ENCODE measurements at regions not wholly inside any gene's neighbourhood (a gene's known extent, or its start where the extent isn't known, plus 50 kb on each side); places are given as distances from the start of the nearest gene placed in this dataset.
"Not testable (repeated sequence)": the region's sequence is repeated elsewhere in the genome, so short reads cannot be mapped to it uniquely, and the experiment has no call there.

- H3K36me3 ChIP-seq: no peaks in the 10 kb centered on the region
- DNase-seq (no peak), ATAC-seq (no peak)
- H3K27me3 ChIP-seq: no peaks in the 10 kb centered on the region
- intact Hi-C loops (cut with DNase I): no loop called here
- H3K27ac ChIP-seq: no peak overlapping the region
- H3K9me3 ChIP-seq: peaks cover 0 to 36% (median 10%) of the 10 kb centered on the region in 12 donors
- no peaks in the 10 kb centered on the region for H3K4me1 ChIP-seq
- WGBS, 4 donors: 70 to 86% (median 81%) methylated on average over 8 of the region's 8 CpGs
- TF ChIP-seq, protein P1, sequence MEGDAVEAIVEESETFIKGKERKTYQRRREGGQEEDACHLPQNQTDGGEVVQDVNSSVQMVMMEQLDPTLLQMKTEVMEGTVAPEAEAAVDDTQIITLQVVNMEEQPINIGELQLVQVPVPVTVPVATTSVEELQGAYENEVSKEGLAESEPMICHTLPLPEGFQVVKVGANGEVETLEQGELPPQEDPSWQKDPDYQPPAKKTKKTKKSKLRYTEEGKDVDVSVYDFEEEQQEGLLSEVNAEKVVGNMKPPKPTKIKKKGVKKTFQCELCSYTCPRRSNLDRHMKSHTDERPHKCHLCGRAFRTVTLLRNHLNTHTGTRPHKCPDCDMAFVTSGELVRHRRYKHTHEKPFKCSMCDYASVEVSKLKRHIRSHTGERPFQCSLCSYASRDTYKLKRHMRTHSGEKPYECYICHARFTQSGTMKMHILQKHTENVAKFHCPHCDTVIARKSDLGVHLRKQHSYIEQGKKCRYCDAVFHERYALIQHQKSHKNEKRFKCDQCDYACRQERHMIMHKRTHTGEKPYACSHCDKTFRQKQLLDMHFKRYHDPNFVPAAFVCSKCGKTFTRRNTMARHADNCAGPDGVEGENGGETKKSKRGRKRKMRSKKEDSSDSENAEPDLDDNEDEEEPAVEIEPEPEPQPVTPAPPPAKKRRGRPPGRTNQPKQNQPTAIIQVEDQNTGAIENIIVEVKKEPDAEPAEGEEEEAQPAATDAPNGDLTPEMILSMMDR (IDR thresholded peaks at IDR 0.05): no peak
- TF ChIP-seq POLR2A (IDR thresholded peaks at IDR 0.05): no peak
- no peak overlapping the region for H3K4me3 ChIP-seq
Observed at GRCh38 chr12:58701536-58701935, 218.8 kb downstream of the LRIG3 start.

- DNase-seq (no peak), ATAC-seq (no peak)
- Histone ChIP-seq H3K4me1 (no peaks in the 10 kb centered on the region), H3K4me3 (no peak overlapping the region), H3K27ac (no peak overlapping the region), H3K36me3 (no peaks in the 10 kb centered on the region), H3K27me3 (no peaks in the 10 kb centered on the region), H3K9me3 (peaks cover 0 to 28% (median 6%) of the 10 kb centered on the region in 12 donors)
- intact Hi-C loops (cut with DNase I): no loop called here
- WGBS, 4 donors: 44 to 57% (median 48%) methylated on average over 3 of the region's 3 CpGs
- TF ChIP-seq, protein P1 (IDR thresholded peaks at IDR 0.05): no peak
- TF ChIP-seq POLR2A (IDR thresholded peaks at IDR 0.05): no peak
Observed at GRCh38 chr12:58703866-58704265, 216.4 kb downstream of the LRIG3 start.

DNA sequence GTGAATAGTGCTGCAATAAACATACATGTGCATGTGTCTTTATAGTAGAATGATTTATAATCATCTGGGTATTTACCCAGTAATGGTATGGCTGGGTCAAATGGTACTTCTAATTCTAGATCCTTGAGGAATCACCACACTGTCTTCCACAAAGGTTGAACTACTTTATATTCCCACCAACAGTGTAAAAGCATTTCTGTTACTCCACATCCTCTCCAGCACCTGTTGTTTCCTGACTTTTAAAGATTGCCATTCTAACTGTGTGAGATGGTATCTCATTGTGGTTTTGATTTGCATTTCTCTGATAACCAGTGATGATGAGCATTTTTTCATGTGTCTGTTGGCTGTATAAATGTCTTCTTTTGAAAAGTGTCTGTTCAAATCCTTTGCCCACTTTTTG is 215.5 kb downstream of the LRIG3 start:
- H3K9me3 ChIP-seq: peaks cover 0 to 31% (median 2%) of the 10 kb centered on the region in 12 donors
- H3K4me1 ChIP-seq; H3K36me3 ChIP-seq; intact Hi-C loops (cut with DNase I); ATAC-seq; H3K4me3 ChIP-seq; H3K27me3 ChIP-seq; DNase-seq; H3K27ac ChIP-seq: not testable (repeated sequence)

- Histone ChIP-seq H3K4me3 (no peak overlapping the region), H3K9me3 (peaks cover 0 to 43% (median 11%) of the 10 kb centered on the region in 12 donors), H3K27ac (no peak overlapping the region), H3K27me3 (no peaks in the 10 kb centered on the region), H3K4me1 (no peaks in the 10 kb centered on the region), H3K36me3 (no peaks in the 10 kb centered on the region)
- no peak for TF ChIP-seq POLR2A (IDR thresholded peaks at IDR 0.05)
- TF ChIP-seq, protein P1 (IDR thresholded peaks at IDR 0.05): no peak
- no peak for DNase-seq
- ATAC-seq: no peak
- intact Hi-C loops (cut with DNase I): no loop called here
Observed at GRCh38 chr12:58710901-58711300, 209.4 kb downstream of the LRIG3 start.

DNA sequence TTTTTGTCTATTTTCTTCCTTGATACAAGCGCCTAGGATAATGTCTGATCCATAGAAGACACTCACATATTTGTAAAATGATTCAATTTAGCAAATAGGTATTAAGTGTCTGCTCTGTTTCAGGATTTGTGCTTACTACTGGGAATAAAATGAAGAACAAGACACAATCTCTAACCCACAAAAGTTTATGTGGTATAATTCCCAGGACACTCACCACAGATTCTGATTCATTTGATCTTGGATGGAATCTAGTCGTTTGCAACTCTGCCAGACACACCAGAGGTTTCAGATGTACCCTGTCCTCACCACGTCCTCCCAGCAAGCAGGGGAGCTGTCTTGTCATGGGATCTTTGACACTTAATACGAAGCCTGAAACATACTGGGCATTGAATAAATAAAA is 208.3 kb downstream of the LRIG3 start:
- Histone ChIP-seq H3K4me1 (no peaks in the 10 kb centered on the region), H3K9me3 (peaks cover 0 to 36% (median 8%) of the 10 kb centered on the region in 12 donors), H3K36me3 (no peaks in the 10 kb centered on the region), H3K4me3 (no peak overlapping the region), H3K27ac (no peak overlapping the region), H3K27me3 (no peaks in the 10 kb centered on the region)
- 48 to 61% (median 54%) methylated on average over 4 of the region's 4 CpGs for WGBS, 4 donors
- no peak for DNase-seq
- intact Hi-C loops (cut with DNase I): no loop called here
- ATAC-seq: no peak
- TF ChIP-seq, protein P1 (IDR thresholded peaks at IDR 0.05): no peak
- TF ChIP-seq POLR2A (IDR thresholded peaks at IDR 0.05): no peak
